AG09309 (cell line): ENCODE measurements at regions not wholly inside any gene's neighbourhood (a gene's known extent, or its start where the extent isn't known, plus 50 kb on each side); places are given as distances from the start of the nearest gene placed in this dataset.

Experiments used
- DNase-seq: peaks from one replicate; pipeline ENCODE4 v3.0.0-alpha.2; 2010; ENCODE audit warnings: low read depth
- H3K4me3 ChIP-seq: 2 replicates; pipeline ENCODE4 v1.5.1; 2011; ENCODE audit warnings: mild to moderate bottlenecking, low read depth, low read length, moderate library complexity; ENCODE audit not compliant: control insufficient read depth
- TF ChIP-seq, protein P1 (sequence below): IDR thresholded peaks from 2 replicates; pipeline ENCODE4 v1.5.1; 2011; ENCODE audit warnings: mild to moderate bottlenecking, low read depth, low read length, inconsistent platforms; ENCODE audit not compliant: insufficient read depth, control insufficient read depth; ENCODE audit errors: missing control alignments

DNA sequence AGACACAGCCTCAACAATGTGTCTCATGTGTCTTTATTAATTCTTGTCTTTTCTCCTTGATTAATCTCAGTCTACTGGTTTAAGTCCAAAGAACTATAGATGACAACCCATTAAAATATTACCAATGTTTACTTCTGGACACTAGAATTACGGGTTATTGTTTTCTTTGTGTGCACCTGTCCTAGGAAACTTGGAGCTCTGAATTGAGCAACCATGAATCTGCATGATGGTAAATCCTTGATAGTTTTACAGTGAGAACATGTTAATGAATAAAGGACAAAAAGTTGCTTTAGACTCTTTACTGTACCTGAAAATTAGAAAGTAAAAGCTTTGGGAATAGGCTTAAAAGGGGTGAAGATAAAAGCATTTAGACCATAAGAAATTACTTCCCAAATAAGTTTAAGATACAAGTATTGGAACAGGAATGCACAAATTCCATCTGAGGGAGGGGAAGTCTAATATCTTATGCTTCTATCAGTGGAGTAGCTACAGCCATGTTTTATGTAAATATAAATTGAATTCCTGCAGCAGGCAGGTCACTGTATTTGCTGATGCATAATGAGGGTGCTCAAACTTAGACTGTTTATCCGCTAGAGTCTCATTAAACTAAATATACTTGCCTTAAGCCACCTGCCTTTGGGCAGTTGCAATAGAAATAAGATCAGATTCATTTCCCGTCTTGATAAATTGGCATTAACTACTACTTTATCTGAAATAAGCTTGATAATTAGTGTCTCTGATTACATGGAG lies 603.7 kb upstream of the GCFC2 start:
- H3K4me3 ChIP-seq, result no peak overlapping the region
- TF ChIP-seq, protein P1, sequence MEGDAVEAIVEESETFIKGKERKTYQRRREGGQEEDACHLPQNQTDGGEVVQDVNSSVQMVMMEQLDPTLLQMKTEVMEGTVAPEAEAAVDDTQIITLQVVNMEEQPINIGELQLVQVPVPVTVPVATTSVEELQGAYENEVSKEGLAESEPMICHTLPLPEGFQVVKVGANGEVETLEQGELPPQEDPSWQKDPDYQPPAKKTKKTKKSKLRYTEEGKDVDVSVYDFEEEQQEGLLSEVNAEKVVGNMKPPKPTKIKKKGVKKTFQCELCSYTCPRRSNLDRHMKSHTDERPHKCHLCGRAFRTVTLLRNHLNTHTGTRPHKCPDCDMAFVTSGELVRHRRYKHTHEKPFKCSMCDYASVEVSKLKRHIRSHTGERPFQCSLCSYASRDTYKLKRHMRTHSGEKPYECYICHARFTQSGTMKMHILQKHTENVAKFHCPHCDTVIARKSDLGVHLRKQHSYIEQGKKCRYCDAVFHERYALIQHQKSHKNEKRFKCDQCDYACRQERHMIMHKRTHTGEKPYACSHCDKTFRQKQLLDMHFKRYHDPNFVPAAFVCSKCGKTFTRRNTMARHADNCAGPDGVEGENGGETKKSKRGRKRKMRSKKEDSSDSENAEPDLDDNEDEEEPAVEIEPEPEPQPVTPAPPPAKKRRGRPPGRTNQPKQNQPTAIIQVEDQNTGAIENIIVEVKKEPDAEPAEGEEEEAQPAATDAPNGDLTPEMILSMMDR, result no peak
- DNase-seq, result no peak

- TF ChIP-seq, protein P1, result no peak
- no peak overlapping the region for H3K4me3 ChIP-seq
- DNase-seq, result no peak
Observed at GRCh38 chr2:76312236-76312635, 601.5 kb upstream of the GCFC2 start.

- TF ChIP-seq, protein P1, result no peak
Observed at GRCh38 chr2:76311728-76312127, 601.0 kb upstream of the GCFC2 start.

DNA sequence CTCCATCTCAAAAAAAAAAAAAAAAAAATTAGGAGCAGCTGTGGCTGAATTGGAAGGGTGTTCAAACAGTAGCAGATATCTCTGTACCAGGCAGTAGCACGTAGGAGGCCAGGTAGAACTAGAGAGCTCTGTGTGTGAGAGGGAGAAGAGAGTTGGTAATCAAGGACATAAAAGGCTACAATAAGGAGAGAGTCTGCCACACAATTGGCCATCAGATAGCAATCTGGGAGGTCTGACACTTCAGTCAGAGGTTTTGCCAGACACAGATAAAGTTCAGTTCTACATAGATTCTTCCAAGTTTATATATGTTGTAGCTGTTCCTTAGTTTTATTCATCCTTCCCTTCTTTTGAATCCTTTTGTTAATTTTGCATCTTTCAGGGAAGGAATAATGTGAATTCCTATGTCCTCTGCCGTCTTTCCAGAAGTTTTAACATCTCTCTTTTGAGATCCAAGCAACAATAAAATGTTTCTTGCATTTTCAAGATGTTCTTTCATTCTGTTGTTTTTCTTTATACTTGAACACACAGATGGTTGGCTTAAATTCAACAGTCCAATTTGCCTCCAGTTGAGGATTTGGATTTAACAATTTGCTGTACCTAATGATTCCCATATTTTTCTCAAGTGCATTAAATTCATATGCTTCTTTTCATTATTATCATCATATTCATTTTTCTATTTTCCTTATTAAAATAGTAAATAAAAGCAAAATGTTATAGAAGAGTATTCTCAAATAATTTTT lies 600.3 kb upstream of the GCFC2 start:
- TF ChIP-seq, protein P1, result no peak
- no peak for DNase-seq
- H3K4me3 ChIP-seq, result no peak overlapping the region

More at GRCh38 chr2:76311728-76312127, 601.0 kb upstream of the GCFC2 start:
- H3K4me3 ChIP-seq, result no peak overlapping the region
- DNase-seq, result no peak

DNA sequence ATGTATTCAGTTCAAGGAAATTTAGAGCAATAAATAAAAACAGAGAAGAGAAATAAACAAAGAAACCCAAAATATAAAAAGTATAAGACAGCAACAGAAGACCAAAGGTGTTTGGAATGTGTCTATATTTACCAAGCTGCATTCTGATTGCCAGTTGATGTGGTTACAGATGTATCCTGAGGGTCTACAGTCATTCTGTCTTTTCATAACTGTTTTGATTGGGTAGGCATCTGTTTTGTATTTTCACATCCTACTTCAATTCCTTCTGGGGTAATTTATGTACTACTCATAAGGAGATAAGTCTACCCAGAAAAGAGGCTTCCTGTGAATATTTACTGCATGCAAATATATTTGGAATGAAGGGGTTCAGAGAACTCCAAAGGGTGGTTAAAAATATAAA lies 596.8 kb upstream of the GCFC2 start:
- TF ChIP-seq, protein P1, result no peak
- H3K4me3 ChIP-seq, result no peak overlapping the region
- no peak for DNase-seq

- H3K4me3 ChIP-seq, result no peak overlapping the region
- TF ChIP-seq, protein P1, result no peak
Observed at GRCh38 chr2:76298041-76298440, 587.3 kb upstream of the GCFC2 start.

More at GRCh38 chr2:76298041-76298440, 587.3 kb upstream of the GCFC2 start:
- no peak for DNase-seq
